SU-DHL-6 (cell line): ENCODE measurements at regions not wholly inside any gene's neighbourhood (a gene's known extent, or its start where the extent isn't known, plus 50 kb on each side); places are given as distances from the start of the nearest gene placed in this dataset.

ENCODE experiments used
- CTCF ChIP-seq: fragments of 200-600 bp; sonication (generic); IDR thresholded peaks from one replicate; pipeline ENCODE4 v1.5.1; 2017; ENCODE audit warnings: antibody characterized with exemption, mild to moderate bottlenecking, low read length, moderate library complexity; ENCODE audit not compliant: insufficient read depth, poor library complexity, severe bottlenecking
- EZH2phosphoT487 ChIP-seq: fragments of 200-600 bp; sonication (generic), shearing (Covaris generic); conservative IDR thresholded peaks from 2 replicates; pipeline ENCODE4 v1.6.1; 2018; ENCODE audit warnings: mild to moderate bottlenecking, antibody characterized with exemption, low read length, moderate library complexity, mixed read lengths

GRCh38 chr3:177978946-177979345, 557.3 kb upstream of the KCNMB2 start:
- no peak for TF ChIP-seq CTCF
- no peak for TF ChIP-seq EZH2phosphoT487
